ENCODE measurements at regions not wholly inside any gene's neighbourhood (a gene's known extent, or its start where the extent isn't known, plus 50 kb on each side); places are given as distances from the start of the nearest gene placed in this dataset.

- TF ChIP-seq CTCF (IDR thresholded peaks at IDR 0.05) (no peak), ZFX (IDR thresholded peaks at IDR 0.05; ENCODE audit: borderline replicate concordance) (no peak)
Measured at GRCh38 chr2:39542523-39542922, 105.4 kb upstream of the MAP4K3 start.

Measured in 22Rv1 (cell line).